Effector memory CD4-positive, alpha-beta T cell (primary cell): ENCODE measurements at regions not wholly inside any gene's neighbourhood (a gene's known extent, or its start where the extent isn't known, plus 50 kb on each side); places are given as distances from the start of the nearest gene placed in this dataset.
A peak's percentile ranks its signal among the peaks of the same experiment; 100 is the strongest.

ENCODE experiments used
- DNase-seq, 3 donors: peaks; one replicate each; pipeline ENCODE4 v3.0.0-alpha.2; 2020
- H3K27ac ChIP-seq: 2 replicates; pipeline ENCODE4 v1.7.0; 2013; ENCODE audit warnings: mild to moderate bottlenecking, low read length, moderate library complexity; ENCODE audit not compliant: insufficient read depth, poor library complexity, severe bottlenecking
- H3K27me3 ChIP-seq: replicated peaks from 2 replicates; pipeline ENCODE4 v1.7.0; 2013; ENCODE audit warnings: mild to moderate bottlenecking, low read length; ENCODE audit not compliant: insufficient read depth, control insufficient read depth, poor library complexity, severe bottlenecking
- H3K36me3 ChIP-seq: 2 replicates; pipeline ENCODE4 v1.7.0; 2013; ENCODE audit warnings: mild to moderate bottlenecking, low read length, moderate library complexity; ENCODE audit not compliant: control insufficient read depth, insufficient read depth
- H3K4me1 ChIP-seq: 2 replicates; pipeline ENCODE4 v1.7.0; 2013; ENCODE audit warnings: low read length, mild to moderate bottlenecking; ENCODE audit not compliant: control insufficient read depth, insufficient read depth, poor library complexity, severe bottlenecking
- H3K4me3 ChIP-seq: 2 replicates; pipeline ENCODE4 v1.7.0; 2013; ENCODE audit warnings: low read length, low read depth, mild to moderate bottlenecking; ENCODE audit not compliant: insufficient read depth, poor library complexity, severe bottlenecking
- H3K9me3 ChIP-seq: 2 replicates; pipeline ENCODE4 v1.7.0; 2013; ENCODE audit warnings: mild to moderate bottlenecking, low read length, moderate library complexity; ENCODE audit not compliant: control insufficient read depth

GRCh38 chr6:26246553-26246952 is 118.4 kb upstream of the BTN3A2 start:
- Histone ChIP-seq H3K27ac (no peak overlapping the region), H3K9me3 (no peaks in the 10 kb centered on the region), H3K27me3 (no peaks in the 10 kb centered on the region), H3K36me3 (no peaks in the 10 kb centered on the region), H3K4me3 (no peak overlapping the region), H3K4me1 (peaks cover 7% of the 10 kb centered on the region)
- DNase-seq, result no peak

- Histone ChIP-seq H3K27ac (peak overlapping the region; percentile 70), H3K4me3 (peak overlapping the region; percentile 73), H3K4me1 (peaks cover 10% of the 10 kb centered on the region), H3K9me3 (no peaks in the 10 kb centered on the region), H3K27me3 (no peaks in the 10 kb centered on the region), H3K36me3 (no peaks in the 10 kb centered on the region)
- DNase-seq, result no peak
Observed at GRCh38 chr6:26249707-26249956, 115.4 kb upstream of the BTN3A2 start.

- peak overlapping the region; percentile 70 for H3K27ac ChIP-seq
- peak overlapping the region; percentile 73 for H3K4me3 ChIP-seq
- H3K27me3 ChIP-seq, result no peaks in the 10 kb centered on the region
- peaks cover 10% of the 10 kb centered on the region for H3K4me1 ChIP-seq
- peak; percentile 50 to 66 (median 64) for DNase-seq
- no peaks in the 10 kb centered on the region for H3K36me3 ChIP-seq
- H3K9me3 ChIP-seq, result no peaks in the 10 kb centered on the region
Observed at GRCh38 chr6:26249957-26250697, 114.9 kb upstream of the BTN3A2 start.

- H3K9me3 ChIP-seq, result no peaks in the 10 kb centered on the region
- peaks cover 10% of the 10 kb centered on the region for H3K4me1 ChIP-seq
- DNase-seq, result peak in 1 of 3 donors; percentile 35
- no peaks in the 10 kb centered on the region for H3K36me3 ChIP-seq
- H3K4me3 ChIP-seq, result peak overlapping the region; percentile 73
- H3K27me3 ChIP-seq, result no peaks in the 10 kb centered on the region
- peak overlapping the region; percentile 70 for H3K27ac ChIP-seq
Observed at GRCh38 chr6:26250698-26251044, 114.3 kb upstream of the BTN3A2 start.

GRCh38 chr6:26251354-26252076 is 113.5 kb upstream of the BTN3A2 start:
- no peaks in the 10 kb centered on the region for H3K9me3 ChIP-seq
- peak overlapping the region; percentile 73 for H3K4me3 ChIP-seq
- DNase-seq, result peak in 2 of 3 donors; percentile 47 to 53
- no peaks in the 10 kb centered on the region for H3K27me3 ChIP-seq
- H3K36me3 ChIP-seq, result no peaks in the 10 kb centered on the region
- H3K27ac ChIP-seq, result peak overlapping the region; percentile 52
- H3K4me1 ChIP-seq, result peaks cover 10% of the 10 kb centered on the region

- Histone ChIP-seq H3K9me3 (no peaks in the 10 kb centered on the region), H3K4me3 (peak overlapping the region; percentile 73), H3K27ac (peak overlapping the region; percentile 52), H3K27me3 (no peaks in the 10 kb centered on the region), H3K36me3 (no peaks in the 10 kb centered on the region), H3K4me1 (peaks cover 10% of the 10 kb centered on the region)
- no peak for DNase-seq
Observed at GRCh38 chr6:26252077-26252472, 112.9 kb upstream of the BTN3A2 start.

- Histone ChIP-seq H3K4me3 (no peak overlapping the region), H3K36me3 (no peaks in the 10 kb centered on the region), H3K27ac (no peak overlapping the region), H3K4me1 (peaks cover 3% of the 10 kb centered on the region), H3K27me3 (no peaks in the 10 kb centered on the region), H3K9me3 (no peaks in the 10 kb centered on the region)
- DNase-seq, result no peak
Observed at GRCh38 chr6:26254724-26255123, 110.3 kb upstream of the BTN3A2 start.

- Histone ChIP-seq H3K4me3 (no peak overlapping the region), H3K4me1 (peaks cover 3% of the 10 kb centered on the region), H3K9me3 (no peaks in the 10 kb centered on the region), H3K36me3 (no peaks in the 10 kb centered on the region), H3K27ac (no peak overlapping the region), H3K27me3 (no peaks in the 10 kb centered on the region)
- no peak for DNase-seq
Observed at GRCh38 chr6:26257272-26257671, 107.7 kb upstream of the BTN3A2 start.

- H3K4me3 ChIP-seq, result no peak overlapping the region
Observed at GRCh38 chr6:26258212-26258977, 106.6 kb upstream of the BTN3A2 start.

GRCh38 chr6:26260110-26260637 is 104.8 kb upstream of the BTN3A2 start:
- no peaks in the 10 kb centered on the region for H3K36me3 ChIP-seq
- H3K27me3 ChIP-seq, result no peaks in the 10 kb centered on the region
- H3K4me1 ChIP-seq, result no peaks in the 10 kb centered on the region
- no peak overlapping the region for H3K27ac ChIP-seq
- H3K9me3 ChIP-seq, result no peaks in the 10 kb centered on the region
- no peak overlapping the region for H3K4me3 ChIP-seq
- DNase-seq, result no peak

More at GRCh38 chr6:26258212-26258977, 106.6 kb upstream of the BTN3A2 start:
- H3K27ac ChIP-seq, result no peak overlapping the region
- H3K4me1 ChIP-seq, result no peaks in the 10 kb centered on the region
- DNase-seq, result no peak
- no peaks in the 10 kb centered on the region for H3K36me3 ChIP-seq
- no peaks in the 10 kb centered on the region for H3K27me3 ChIP-seq
- H3K9me3 ChIP-seq, result no peaks in the 10 kb centered on the region
